SKM-1 treated with dmso at 0.1 percent for 144 hours (cell line): ENCODE measurements at regions not wholly inside any gene's neighbourhood (a gene's known extent, or its start where the extent isn't known, plus 50 kb on each side); places are given as distances from the start of the nearest gene placed in this dataset.
"Not testable (repeated sequence)": the region's sequence is repeated elsewhere in the genome, so short reads cannot be mapped to it uniquely, and the experiment has no call there.

Experiments used
- DNase-seq: peaks from one replicate; lab custom pipeline; 2025; ENCODE audit not compliant: unreplicated experiment; lab: John Stamatoyannopoulos, UW

GRCh38 chr2:224263571-224264043, 138.3 kb downstream of the FAM124B start:
- no peak for DNase-seq

DNA sequence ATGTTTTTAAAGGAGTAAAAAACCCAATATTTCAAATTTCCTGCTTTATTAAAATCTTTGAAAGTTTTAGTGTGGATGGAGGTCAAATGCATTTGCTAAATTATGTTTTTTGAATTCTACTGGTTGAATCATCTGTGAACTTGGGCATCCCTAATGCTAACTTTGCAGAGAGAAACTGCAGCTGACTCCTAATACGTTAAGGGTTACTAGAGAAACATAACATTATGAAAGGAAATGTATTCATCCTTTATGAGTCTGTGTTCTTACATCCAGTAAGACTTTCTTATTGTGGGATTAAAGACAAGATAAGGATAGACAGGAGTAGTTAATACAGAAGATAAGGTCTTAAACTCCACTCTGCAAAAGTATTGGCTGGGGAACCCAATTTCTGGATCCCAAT, 140.6 kb downstream of the FAM124B start:
- no peak for DNase-seq

DNA sequence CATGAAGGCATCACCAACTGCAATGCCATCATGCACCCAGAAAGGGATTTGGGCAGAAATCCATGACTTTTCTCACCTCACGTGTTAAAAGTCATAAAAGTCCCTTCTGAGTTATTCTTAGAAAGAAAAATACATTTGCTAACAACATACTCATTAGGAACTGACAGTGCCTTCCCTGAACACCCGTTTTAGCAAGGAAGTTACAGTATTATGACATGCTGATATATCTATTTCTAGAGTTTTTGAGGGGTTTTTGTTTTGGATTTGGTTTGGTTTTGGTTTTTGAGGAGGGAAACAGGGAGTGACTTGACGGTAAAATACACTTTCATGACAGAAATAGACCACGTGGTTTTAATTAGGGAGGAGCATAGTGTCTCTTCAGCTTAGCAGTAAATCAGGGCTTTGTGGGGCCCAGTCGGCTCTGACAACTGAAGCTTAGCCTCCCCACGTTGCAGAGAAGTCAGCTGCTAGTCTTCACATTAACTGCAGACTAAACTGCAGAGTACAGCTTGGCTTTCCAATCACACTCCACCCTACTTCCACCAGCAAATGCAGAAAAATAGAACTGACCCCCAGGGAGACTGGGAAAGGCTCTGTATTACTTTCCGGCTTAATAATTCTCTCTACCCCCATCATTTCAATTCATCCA, 141.4 kb downstream of the FAM124B start:
- no peak for DNase-seq

DNA sequence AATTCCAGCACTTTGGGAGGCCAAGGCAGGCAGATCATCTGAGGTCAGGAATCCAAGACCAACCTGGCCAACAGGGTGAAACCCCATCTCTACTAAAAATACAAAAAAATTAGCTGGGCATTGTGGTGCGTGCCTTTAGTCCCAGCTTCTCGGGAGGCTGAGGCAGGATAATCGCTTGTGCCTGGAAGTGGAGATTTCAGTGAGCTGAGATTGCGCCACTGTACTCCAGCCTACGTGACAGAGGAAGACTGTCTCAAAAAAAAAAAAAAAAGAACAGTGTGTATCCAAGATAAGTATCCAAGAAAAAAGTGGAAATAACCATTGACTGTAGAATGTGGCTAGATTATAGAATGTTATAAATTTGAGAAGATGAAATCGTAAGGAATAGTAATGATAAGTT, 142.1 kb downstream of the FAM124B start:
- no peak for DNase-seq

- DNase-seq: no peak
Observed at GRCh38 chr2:224258059-224258458, 143.8 kb downstream of the FAM124B start.

- DNase-seq: no peak
Observed at GRCh38 chr2:224257156-224257555, 144.8 kb downstream of the FAM124B start.

DNA sequence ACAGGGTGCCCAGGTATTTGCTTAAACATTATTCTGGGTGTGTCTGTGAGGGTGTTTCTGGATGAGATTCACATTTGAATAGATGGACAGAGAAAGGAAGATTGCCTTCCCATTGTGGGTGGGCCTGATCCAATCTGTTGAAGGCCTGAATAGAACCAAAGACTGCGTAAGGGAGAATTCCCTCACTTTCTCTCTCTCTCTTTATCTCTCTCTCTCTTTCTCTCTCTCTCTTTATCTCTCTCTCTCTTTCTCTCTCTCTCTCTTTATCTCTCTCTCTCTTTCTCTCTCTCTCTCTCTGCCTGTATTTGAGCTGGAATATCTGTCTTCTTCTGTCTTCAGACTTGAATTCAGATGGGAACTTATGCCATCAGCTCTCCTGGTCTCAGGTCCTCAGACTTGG, 148.4 kb downstream of the FAM124B start:
- DNase-seq: no peak

GRCh38 chr2:224252631-224253030, 149.3 kb downstream of the FAM124B start:
- DNase-seq: no peak

DNA sequence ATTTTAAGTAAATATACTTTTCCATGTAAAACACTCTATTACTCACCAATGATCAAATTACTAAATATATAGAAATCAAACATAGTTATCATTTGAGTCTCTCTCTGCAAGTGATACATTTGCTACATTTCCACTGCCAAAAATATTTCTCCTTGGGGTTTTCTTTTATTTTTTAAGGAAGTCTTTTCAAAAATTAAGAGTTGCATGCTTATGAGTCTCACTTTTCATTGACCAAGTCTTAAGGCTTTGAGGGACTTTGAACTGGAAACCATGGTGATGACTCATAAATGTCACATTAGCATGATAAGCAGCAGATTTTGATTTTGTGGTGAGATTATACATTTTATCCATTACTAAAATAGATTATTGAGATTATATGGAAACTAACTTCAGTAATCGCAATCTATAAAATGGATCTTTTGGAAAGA, 152.9 kb downstream of the FAM124B start:
- DNase-seq: no peak

GRCh38 chr2:224242561-224242960, 159.3 kb downstream of the FAM124B start:
- no peak for DNase-seq

DNA sequence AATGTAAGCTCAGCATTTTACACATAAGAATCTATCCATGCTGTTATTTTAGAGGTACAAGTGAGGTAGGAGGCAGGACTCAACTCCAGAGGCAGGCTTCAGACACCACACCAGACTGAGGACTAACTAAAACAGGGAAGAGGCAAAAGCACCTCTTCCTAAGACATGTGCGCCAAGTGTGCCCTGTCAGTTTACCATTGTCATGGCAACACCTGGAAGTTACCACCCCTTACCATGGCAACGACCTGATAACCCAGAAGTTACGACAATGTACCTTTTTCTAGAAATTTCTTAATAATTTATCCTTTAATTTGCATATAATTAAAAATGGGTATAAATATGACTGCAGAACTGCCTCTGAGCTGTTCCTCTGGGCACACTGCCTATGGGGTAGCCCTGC, 160.1 kb downstream of the FAM124B start:
- DNase-seq: no peak

GRCh38 chr2:224241001-224241400, 160.9 kb downstream of the FAM124B start:
- DNase-seq: no peak

GRCh38 chr2:224223851-224224555, 177.9 kb downstream of the FAM124B start:
- no peak for DNase-seq

- no peak for DNase-seq
Observed at GRCh38 chr2:224222974-224223373, 178.9 kb downstream of the FAM124B start.

- DNase-seq: no peak
Observed at GRCh38 chr2:224222291-224222690, 179.6 kb downstream of the FAM124B start.

GRCh38 chr2:224221455-224221913, 180.4 kb downstream of the FAM124B start:
- DNase-seq: no peak

DNA sequence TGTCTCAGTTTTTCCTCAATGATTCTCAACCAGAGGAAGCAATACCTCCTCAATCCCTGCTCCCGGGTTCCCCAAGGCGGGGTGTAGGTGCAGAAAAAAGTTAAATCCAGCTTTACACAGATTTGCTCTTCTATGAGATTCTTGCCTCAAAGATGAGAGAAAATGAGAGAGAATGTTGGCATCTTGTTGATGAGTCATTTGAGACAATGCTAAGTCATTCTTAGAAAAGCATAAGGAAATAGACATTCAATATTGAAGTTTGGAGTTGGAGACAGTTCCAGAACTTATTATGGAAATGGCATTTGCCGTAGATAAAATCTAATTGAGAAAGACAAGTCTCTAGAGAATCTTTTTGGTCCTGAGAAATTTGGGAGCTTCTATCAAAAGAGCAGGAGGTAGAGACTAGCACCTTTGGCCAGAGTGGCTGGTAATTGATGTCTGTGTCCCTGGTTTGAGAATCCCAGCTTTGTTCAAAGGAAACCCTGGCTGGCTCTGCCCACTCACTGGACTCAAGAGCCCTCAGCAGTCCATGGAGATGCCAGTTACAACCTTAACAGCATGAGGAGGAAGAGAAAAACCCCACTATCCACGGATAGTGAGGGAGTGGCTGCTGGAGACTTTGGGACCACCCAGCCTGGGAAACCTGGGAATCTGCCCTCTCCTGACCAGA, 181.2 kb downstream of the FAM124B start:
- no peak for DNase-seq

DNA sequence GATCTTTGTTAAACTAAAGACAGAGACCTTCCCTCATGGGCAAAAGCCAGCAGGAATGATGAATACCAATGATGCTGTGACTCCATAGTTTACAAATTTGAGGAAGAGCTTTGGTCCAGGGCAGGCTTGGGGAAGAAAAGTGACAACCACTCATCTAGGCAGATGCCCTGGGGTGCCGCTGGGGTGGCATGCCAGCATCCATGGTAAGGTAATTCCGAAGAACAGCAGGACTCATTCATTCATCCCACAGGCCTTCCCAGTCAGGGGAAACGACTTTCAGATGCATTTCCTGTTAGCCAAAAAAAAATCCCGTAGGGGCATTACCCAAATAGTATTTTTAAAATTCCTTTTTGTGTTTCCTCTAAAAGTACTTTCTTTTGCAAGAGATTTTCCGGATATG, 180.7 kb upstream of the SERPINE2 start:
- no peak for DNase-seq

DNA sequence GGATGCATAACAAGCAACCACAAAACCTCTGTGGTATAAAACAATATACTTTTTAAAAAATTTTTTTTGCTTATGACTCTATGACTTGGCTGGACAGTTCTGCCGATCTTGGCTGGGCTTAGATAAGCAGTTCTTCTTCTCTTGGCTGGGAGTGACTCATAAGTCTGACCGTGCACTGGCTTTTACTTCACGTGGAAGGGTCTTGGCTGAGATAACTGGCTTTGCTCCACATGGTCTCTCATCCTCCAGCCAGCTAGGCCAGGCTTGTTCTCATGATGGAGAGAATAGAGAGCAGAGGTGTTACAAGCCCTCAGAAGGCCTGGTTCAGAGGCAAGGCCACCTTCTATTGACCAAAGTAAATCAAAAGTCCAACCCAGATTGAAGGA, 178.9 kb upstream of the SERPINE2 start:
- DNase-seq: no peak

GRCh38 chr2:224217233-224217961, 178.3 kb upstream of the SERPINE2 start:
- DNase-seq: no peak

GRCh38 chr2:224215611-224216010, 176.5 kb upstream of the SERPINE2 start:
- DNase-seq: not testable (repeated sequence)
